GM18520 (cell line): ENCODE measurements at regions not wholly inside any gene's neighbourhood (a gene's known extent, or its start where the extent isn't known, plus 50 kb on each side); places are given as distances from the start of the nearest gene placed in this dataset.

Experiments
- ATAC-seq: cut with Tn5 transposase; IDR thresholded peaks from one replicate; pipeline ENCODE4 v1.9.1; 2021; ENCODE audit not compliant: unreplicated experiment

- ATAC-seq: no peak
These were observed 330.4 kb downstream of the BRD1 start for GRCh38 chr22:49497266-49497665.

- no peak for ATAC-seq
These were observed 333.1 kb downstream of the BRD1 start for GRCh38 chr22:49494555-49494954.

GRCh38 chr22:49492741-49493251 is 334.9 kb downstream of the BRD1 start:
- ATAC-seq: no peak

- ATAC-seq: no peak
These were observed 335.4 kb downstream of the BRD1 start for GRCh38 chr22:49492308-49492707.

GRCh38 chr22:49491726-49492125 is 335.9 kb downstream of the BRD1 start:
- no peak for ATAC-seq

- ATAC-seq: no peak
These were observed 336.4 kb downstream of the BRD1 start for GRCh38 chr22:49491221-49491635.

GRCh38 chr22:49490692-49491091 is 337.0 kb downstream of the BRD1 start:
- ATAC-seq: no peak

GRCh38 chr22:49489821-49490220 is 337.9 kb downstream of the BRD1 start:
- ATAC-seq: no peak

GRCh38 chr22:49488943-49489342 is 338.7 kb downstream of the BRD1 start:
- no peak for ATAC-seq

GRCh38 chr22:49487950-49488349 is 339.7 kb downstream of the BRD1 start:
- no peak for ATAC-seq

GRCh38 chr22:49486225-49486624 is 341.4 kb downstream of the BRD1 start:
- no peak for ATAC-seq

- ATAC-seq: no peak
These were observed 343.7 kb downstream of the BRD1 start for GRCh38 chr22:49483946-49484345.

- ATAC-seq: no peak
These were observed 344.3 kb downstream of the BRD1 start for GRCh38 chr22:49483281-49483870.

- no peak for ATAC-seq
These were observed 344.9 kb downstream of the BRD1 start for GRCh38 chr22:49482811-49483210.

- no peak for ATAC-seq
These were observed 345.8 kb downstream of the BRD1 start for GRCh38 chr22:49481659-49482399.

GRCh38 chr22:49480896-49481658 is 346.6 kb downstream of the BRD1 start:
- no peak for ATAC-seq

GRCh38 chr22:49480331-49480730 is 347.3 kb downstream of the BRD1 start:
- ATAC-seq: no peak

- no peak for ATAC-seq
These were observed 348.1 kb downstream of the BRD1 start for GRCh38 chr22:49479566-49479965.

GRCh38 chr22:49476800-49477400 is 350.8 kb downstream of the BRD1 start:
- no peak for ATAC-seq

GRCh38 chr22:49476176-49476575 is 351.5 kb downstream of the BRD1 start:
- no peak for ATAC-seq

GRCh38 chr22:49475253-49475652 is 352.4 kb downstream of the BRD1 start:
- ATAC-seq: no peak
